ENCODE measurements at regions not wholly inside any gene's neighbourhood (a gene's known extent, or its start where the extent isn't known, plus 50 kb on each side); places are given as distances from the start of the nearest gene placed in this dataset.

- DNase-seq, result no peak
These were observed 90.2 kb downstream of the KCTD12 start for GRCh38 chr13:76795701-76796695.

GRCh38 chr13:76792731-76793347, 93.4 kb downstream of the KCTD12 start:
- DNase-seq, result no peak

- DNase-seq, result no peak
These were observed 95.0 kb downstream of the KCTD12 start for GRCh38 chr13:76790980-76791819.

- no peak for DNase-seq
These were observed 95.7 kb downstream of the KCTD12 start for GRCh38 chr13:76790526-76790925.

- DNase-seq, result no peak
These were observed 102.4 kb downstream of the KCTD12 start for GRCh38 chr13:76783798-76784197.

GRCh38 chr13:76778853-76779252, 107.4 kb downstream of the KCTD12 start:
- DNase-seq, result no peak

- DNase-seq, result no peak
These were observed 109.1 kb downstream of the KCTD12 start for GRCh38 chr13:76777096-76777495.

GRCh38 chr13:76775088-76775740, 111.0 kb downstream of the KCTD12 start:
- DNase-seq, result no peak

- no peak for DNase-seq
These were observed 112.6 kb downstream of the KCTD12 start for GRCh38 chr13:76773448-76774094.

- DNase-seq, result no peak
These were observed 114.0 kb downstream of the KCTD12 start for GRCh38 chr13:76772241-76772640.

- no peak for DNase-seq
These were observed 116.9 kb downstream of the KCTD12 start for GRCh38 chr13:76769271-76769791.

- no peak for DNase-seq
These were observed 117.8 kb downstream of the KCTD12 start for GRCh38 chr13:76768384-76768783.

- no peak for DNase-seq
These were observed 121.3 kb downstream of the KCTD12 start for GRCh38 chr13:76764916-76765315.

- DNase-seq, result peak; percentile 47
These were observed 121.8 kb downstream of the KCTD12 start for GRCh38 chr13:76764429-76764828.

- no peak for DNase-seq
These were observed 123.5 kb downstream of the KCTD12 start for GRCh38 chr13:76762721-76763120.

GRCh38 chr13:76759877-76760276, 126.3 kb downstream of the KCTD12 start:
- DNase-seq, result no peak

- DNase-seq, result no peak
These were observed 127.5 kb downstream of the KCTD12 start for GRCh38 chr13:76758738-76759137.

GRCh38 chr13:76758257-76758656, 127.9 kb downstream of the KCTD12 start:
- no peak for DNase-seq

- no peak for DNase-seq
These were observed 129.8 kb downstream of the KCTD12 start for GRCh38 chr13:76756451-76756850.

- no peak for DNase-seq
These were observed 131.8 kb downstream of the KCTD12 start for GRCh38 chr13:76754414-76754813.

GRCh38 chr13:76751278-76751677, 134.9 kb downstream of the KCTD12 start:
- DNase-seq, result no peak

- DNase-seq, result no peak
These were observed 136.1 kb downstream of the KCTD12 start for GRCh38 chr13:76750126-76750525.

Measured in CD4-positive, alpha-beta T cell treated with Interleukin-15 for 1 hour (primary cell).